GM19238 (cell line): ENCODE measurements at regions not wholly inside any gene's neighbourhood (a gene's known extent, or its start where the extent isn't known, plus 50 kb on each side); places are given as distances from the start of the nearest gene placed in this dataset.

ENCODE experiments used
- DNase-seq: peaks from one replicate; pipeline ENCODE4 v3.0.0; 2011; ENCODE audit warnings: low spot score; ENCODE audit not compliant: insufficient read length

DNA sequence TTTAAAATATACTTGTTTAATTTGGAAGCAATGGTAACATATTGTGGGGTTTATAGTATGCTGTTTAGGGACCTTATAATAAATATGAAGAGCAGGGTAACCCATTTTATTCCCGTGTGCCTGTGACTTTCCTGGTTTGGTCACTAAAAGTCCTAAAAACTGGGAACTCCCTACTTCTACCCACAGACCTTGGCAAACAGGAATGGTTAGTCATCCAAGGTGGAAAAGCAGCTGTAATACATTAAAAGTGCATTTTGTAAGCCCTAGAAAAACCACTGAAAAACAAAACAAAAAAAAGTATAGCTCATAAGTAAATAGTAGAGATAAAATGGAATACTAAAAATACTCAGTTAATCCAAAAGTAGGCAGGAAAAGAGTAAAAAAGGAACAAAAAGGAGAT is 538.9 kb downstream of the LMO4 start:
- no peak for DNase-seq

DNA sequence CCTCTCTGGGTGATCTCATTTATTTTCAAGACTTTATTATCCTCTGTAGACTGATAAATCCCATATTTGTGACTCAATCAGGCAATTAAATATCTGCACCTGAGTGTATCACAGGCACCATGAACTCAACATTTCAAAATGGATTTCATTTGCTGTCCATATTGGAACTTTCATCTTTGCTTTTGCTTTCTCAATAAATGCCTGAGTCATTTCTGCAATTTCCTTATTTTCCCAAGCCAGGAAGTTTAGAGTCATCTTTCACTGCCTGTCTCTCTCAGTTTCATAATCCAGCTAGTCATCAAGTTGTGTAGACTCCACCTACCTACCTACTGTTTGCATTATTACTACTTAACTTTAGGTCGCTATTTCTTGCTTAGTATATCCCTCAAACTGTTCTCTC is 540.9 kb downstream of the LMO4 start:
- DNase-seq: no peak

DNA sequence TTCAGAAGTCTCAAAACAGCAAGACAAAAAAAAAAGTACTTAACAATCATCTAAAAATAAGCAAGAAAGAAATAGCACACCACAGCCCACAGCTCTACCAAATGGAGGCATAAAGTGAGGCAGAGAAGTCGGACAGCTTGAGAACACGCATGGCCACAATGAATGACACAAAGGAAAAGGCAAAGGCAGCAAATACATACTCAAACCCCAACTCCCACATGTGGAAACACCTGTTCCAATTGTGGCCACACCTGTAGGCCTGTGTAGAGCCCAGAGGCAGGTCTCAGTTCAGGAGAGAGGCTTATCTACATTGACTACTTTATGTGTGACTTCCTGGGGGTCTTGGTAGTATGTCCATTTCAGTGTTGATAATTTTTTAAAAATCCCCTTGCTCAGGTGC is 543.5 kb downstream of the LMO4 start:
- DNase-seq: no peak

DNA sequence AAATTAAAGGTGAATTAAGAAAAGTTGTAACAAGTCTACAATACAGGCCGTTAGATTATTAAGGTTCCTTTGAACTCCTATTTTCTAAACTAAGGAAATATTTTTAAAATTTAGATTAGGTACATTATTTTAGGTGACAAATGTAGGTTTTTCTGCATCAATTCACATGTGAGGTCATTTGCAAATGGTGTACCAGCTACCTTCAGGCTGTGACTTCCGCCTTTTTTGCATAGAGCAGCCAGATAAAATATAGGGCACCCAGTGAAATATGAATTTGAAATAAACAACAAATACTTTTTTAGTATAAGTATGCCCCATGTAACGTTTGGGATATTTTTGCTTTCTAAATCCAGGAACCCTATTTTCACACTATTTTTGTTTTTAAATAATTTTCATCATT is 544.0 kb downstream of the LMO4 start:
- no peak for DNase-seq

DNA sequence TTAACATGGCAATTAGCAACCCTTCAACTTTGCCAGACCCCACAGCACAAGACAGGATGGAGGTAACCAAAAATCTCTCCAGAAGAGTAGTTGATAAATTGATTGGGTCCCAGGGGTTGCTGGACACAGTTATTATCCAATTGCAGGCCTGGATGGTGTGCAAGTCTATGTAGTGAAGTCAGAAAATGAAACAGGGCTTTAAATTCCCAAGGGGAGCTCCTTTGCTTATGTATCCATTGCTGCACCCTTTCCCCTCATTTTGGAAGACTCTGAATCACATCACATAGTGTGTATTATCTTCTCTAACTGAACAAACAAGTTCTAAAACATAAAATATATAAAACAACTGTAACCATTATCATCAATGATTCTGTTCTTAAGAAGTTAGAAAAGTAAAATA is 550.2 kb downstream of the LMO4 start:
- no peak for DNase-seq

DNA sequence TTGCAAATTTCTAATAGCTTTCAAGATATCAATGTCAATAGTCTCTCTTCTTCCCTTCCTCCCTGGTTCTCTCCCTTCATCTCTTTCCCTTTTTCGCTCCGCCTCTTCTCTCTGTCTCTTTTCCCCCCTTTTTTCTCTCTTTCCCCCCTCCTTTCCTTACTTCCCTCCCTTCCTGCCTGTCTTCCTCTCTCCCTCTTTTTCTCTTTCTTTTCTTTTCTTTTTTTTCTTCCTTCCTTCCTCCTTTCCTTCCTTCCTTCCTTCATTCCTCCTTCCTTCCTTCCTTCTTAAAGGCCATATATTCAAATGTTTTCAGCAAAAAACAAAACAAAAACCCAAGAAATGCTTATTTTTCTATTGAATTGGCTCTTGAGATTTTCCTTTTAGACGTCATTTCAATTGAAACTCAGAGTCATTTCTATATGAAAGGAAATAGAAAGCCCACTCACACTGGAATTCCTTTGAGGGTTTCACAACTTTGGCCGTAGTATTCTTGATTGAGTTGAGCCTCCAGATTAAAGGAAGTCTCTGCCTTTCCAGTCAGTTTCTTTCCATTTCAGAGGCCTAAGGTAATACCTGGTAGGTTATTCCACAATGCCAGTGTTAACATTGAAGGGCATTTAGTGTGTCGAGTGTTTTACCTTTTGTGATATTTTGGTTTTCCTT is 551.5 kb downstream of the LMO4 start:
- DNase-seq: no peak

DNA sequence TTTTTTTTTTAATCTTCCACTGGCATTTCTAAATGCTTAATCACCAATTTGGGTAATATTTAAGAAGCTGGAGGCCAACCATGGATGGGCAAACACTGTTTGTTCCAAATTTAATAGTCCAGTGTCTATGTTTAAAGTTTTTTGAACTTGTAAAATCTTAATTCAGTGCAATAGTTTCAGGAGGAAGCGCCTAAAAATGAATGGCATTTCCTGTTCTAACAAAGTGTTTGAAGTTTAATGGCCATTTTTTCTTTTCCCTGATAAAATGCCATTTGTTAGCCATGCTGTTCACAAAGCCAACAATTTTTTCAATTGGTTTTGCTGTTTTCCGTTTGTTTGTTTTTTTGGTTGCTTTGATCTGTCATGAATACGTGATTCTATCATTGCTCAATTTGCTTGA is 552.1 kb downstream of the LMO4 start:
- no peak for DNase-seq

DNA sequence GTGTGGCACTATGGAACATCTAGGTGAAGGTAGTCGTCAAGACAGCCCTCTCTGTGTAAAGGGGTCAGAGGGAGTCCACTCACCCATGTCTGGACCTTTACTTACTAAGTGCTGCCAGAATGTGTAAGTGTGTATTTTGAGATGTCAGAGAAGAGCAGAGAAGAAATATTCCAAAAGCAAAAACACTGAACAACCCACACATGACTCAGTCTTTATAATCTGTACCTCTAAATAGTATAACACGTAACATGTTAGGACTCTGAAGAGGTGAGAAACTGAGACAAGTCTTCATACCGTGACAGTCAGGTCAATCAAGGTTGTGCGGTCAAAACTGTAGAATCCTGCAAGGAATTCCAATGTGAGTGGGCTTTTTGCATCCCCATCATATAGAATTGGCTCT is 555.2 kb downstream of the LMO4 start:
- DNase-seq: no peak

DNA sequence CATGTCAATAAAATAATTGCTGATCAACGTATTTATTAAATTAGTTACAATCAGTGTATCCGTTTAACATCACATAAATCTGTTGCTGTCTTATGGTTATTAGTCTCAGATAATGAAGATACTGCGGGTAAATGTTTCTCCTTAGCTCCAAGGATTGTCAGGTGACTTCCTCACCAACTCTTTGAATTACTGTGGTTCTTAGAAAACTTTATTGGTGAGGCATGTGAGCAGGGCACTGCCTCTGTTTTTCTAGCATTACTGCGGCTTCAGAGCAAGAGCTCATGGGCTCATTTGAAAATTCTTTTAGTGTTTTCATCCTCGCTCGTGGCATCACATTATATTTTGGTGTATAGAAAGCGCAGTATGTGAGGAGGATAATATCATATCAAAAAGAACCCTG is 555.9 kb downstream of the LMO4 start:
- DNase-seq: no peak

DNA sequence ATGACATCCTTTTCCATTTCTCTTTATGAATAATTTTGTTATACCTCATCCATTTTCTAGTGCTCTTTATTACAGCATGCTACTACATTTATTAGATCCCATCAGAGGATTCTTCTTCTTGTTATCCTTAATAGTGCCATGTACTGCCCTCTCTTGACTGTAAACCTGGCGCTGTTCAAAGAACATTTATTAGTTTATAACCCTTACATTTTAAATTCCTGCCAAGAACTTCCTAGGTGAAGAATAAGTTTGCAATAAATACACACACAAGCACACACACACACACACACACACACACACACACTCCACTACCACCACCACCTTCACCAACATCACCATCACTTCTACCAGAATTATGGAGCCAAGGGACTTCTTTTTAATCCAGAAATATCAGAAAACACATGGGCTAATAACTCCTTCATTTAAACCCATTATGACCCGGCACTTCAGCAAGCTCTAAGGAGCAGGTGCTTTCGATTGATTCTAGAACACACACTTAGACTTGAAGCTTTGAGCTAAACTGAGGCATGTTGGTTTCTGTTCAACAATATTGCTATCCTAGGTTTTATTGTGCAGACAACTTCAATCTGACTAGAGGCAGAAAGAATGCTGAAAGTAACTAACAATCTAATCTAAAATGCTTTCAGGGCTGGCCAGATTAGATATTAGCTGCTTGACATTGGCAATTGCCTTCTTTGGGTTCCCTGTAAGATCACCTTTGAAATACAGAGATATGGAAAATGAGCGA is 556.8 kb downstream of the LMO4 start:
- DNase-seq: no peak

DNA sequence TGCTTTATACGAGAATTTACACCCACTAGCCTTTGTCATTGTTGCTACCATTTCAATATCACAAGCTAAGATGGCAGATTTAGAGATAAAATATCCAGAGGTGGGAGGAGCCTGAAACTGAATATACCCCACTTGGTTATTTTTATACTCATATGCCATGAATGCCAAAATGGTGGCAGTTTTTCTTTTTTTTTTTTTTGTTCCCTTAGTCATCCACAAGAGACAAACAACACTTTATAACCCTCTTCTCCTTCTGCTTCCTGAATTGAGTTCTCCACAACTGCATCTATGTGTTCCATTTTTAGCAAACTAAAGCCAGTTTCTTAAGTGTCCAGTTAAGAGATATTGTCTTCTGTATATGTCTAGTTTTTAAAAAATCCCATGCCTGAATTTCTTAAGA is 558.4 kb downstream of the LMO4 start:
- no peak for DNase-seq

DNA sequence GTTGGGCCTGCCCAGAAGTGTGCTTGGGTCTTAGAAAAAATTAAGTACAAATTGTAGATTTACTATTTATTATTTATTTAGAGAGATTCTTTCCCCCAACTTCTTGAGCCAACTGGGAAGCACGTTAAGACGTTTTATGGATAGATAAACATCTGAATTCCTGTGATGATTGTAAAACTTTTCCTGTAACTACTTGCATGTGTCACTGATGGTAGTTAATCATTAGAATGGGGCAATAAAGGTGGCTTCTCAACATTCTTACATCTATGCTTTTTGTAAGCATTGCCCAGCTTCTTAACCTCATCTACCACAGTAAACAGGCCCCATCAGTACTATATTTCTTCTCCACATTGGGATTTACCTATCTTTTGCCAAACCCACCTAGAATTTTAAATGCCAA is 559.8 kb downstream of the LMO4 start:
- DNase-seq: no peak

DNA sequence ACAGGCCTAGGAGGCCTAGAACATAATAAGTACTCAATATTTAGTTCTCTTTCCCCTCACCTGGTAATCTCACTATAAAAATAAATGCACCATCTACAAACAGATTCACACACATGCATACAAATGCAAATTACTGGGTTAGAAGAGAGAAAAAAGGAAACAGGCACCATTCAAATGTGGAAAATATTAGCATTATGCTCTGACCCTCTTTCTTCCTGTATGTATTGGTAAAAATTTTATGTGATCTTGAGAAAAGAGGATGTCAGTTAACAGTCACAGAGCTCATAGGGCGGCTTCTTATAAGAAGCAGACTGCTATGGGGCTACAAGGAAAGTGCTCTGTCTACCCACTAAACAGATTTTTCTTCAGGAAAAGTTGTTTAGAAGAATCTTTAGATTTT is 565.4 kb downstream of the LMO4 start:
- DNase-seq: no peak

DNA sequence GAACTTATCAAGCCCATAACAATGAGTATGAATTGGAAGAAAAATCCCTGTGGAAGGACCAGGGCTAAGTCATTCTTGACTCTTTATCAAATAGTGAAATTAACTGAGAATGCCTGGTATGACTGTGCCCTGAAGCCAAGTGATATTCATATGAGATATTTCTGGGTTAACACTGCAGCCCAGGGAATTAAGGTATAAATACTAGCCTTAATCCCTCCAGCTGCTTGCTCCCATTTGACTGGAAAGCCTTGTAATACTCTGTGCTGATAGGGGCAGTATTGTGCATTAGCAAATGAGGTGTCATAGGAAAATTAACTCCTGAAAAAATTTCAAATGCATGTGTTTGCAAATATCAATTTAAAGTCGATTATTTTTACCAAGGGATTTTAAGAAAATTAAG is 568.8 kb downstream of the LMO4 start:
- no peak for DNase-seq

DNA sequence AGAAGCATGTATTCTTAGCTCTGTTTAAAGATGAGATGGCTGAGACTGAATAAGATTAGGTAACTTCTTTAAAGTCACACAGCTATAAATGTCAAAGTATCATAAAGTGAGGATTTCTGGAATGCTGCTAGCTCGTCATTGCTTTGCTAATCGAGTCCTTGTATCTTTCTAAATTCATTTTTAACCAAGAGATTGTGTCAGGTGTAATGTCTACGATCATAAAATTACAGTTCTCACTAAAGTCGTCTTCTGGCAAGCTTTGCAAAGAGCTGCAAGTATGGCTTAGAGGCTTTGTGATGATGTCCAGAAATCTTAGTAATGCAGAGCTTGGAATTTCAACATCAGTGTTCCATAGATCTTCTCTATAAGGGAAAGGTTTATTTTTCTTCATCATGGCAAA is 569.8 kb downstream of the LMO4 start:
- DNase-seq: no peak

DNA sequence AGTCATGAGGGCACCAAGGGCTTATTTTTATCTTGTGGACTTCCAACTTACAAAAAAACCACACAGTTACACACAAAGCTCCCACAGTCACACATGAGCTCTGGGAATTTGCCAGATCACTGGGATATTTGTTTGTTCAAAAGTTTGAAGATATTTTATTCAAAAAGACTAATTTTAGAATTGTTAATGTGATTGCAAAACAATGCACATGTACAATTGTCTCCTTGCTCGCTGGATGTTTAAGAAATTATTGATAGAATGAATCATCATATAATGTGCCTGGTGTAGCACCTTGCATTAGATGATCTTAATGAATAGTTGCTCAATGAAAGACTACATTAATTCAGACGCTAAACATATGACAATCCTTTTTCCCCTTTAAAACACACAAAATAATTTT is 570.3 kb downstream of the LMO4 start:
- no peak for DNase-seq

DNA sequence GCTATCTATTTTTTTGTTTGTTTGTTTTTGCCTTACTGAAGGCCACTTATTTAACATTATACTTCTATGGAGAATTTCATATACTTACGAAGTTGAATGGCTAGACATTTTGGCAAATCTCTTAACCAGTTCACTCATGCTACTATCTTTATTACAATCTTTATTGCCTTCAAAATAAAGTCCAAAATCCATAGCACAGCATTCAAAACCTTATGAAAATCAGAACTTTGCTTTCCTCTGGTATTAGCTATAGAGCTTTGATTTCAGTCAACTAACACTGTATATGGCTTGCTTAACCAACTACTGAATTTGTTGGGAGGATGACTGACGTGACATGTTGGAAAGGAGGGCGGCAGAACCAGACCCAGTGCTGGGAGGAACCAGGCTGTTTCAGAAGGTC is 571.1 kb downstream of the LMO4 start:
- DNase-seq: no peak

DNA sequence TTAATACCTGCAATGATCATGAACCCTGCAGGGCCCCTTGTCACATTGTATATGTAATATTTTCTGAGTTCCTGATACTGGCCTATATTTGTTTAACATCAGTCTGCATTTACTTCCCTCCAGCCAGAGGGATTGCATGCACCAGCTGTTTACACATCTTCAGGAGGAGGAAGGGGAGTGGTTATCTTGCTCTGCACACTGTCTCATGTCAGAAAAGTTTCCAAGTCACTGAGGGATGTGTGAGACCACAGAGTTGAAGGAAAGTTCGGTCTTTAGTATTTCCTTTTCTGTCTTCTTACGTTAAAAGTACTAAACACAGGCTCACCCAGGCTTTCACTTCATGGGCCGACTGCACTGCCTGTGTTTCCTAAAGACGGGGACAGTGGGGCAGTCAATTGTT is 574.1 kb downstream of the LMO4 start:
- DNase-seq: no peak

DNA sequence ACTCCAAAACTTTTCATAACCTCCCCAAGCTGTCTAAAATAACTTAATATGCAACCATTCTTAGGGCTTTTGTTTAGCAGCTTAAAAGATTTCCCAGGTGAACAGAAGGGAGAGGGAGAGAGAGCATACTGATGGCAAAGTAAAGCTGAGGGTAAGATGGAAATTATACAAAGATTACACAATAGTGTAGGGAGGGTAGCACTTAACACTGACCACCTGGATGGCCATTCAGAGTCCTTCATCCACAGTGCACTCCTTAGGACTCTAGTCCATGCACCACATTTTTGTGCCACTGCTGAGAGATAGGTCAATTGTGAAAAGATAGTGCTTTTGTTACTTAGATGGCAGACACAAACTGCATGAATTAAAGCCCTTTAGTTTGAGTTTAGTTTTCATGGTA is 574.6 kb downstream of the LMO4 start:
- DNase-seq: no peak

DNA sequence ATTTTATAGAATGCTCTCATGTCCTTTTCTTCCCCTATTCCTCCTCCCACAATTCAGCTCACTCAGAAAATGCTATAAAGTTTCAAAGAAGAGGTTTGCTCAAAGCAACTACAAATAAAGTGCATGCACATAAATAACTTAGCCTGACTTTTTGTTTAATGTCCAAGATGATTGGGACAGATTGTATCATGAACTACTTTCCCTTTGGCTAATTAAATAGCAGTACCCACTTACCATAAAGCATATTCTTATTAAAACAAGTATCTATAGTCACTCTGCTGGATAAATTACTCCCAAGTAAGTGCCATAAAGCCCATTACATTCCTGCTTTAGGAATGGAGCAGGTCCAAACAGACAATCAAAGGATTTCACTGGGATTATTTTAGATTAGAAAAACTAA is 576.0 kb downstream of the LMO4 start:
- no peak for DNase-seq

DNA sequence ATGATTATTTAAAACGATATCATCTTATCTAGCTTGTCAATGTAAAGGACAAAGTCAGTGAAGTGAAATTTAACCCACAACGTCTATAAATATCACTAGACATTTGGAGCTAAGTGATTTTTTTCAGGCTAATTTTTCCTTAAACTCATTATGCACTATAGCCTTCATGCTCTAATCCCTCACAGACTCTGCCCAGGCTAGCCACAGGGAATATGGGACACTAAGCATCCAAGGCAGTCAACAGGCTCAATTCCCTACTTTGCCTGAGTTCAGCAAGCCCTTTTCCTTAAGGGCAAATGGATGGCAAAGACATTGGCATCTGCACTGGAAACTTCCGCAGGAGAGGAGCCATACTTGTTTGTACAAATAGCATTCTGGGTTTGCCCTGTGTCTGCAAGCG is 577.0 kb downstream of the LMO4 start:
- DNase-seq: no peak

DNA sequence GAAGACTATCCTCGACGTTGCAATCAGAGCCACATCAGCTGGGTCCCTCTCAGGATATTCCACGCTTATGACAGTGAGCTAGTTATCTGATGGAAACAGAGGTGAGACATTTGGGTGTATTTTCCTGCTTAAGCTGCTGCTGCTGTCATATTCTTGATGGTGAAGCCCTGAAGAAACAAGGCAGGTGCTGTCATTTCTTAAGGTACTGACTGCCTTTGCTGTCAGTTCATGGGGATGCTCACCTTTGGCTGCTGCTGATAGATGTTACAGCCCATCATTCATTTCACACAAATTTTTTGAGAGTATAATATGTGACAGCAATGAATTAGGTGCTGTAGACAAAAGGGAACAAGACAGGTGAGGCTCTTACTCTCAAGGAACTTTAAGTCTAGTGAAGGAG is 577.4 kb downstream of the LMO4 start:
- DNase-seq: no peak

DNA sequence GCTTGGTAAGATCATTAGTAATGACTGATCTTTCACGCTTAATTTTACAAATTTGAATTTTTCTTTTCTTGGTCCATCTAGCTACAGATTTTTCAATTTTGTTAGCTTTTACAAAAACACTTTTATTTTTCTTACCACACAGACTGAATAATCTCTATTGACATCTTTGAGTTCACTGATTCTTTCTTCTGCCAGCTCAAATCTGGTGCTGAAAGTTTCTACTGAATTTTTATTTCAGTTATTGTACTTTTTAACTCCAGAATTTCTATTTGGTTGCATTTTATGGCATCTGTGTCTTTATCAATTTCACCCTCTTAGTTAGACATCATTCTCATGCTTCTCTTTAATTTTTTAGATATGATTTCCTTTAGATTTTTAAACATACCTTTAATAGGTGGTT is 584.7 kb downstream of the LMO4 start:
- DNase-seq: no peak

DNA sequence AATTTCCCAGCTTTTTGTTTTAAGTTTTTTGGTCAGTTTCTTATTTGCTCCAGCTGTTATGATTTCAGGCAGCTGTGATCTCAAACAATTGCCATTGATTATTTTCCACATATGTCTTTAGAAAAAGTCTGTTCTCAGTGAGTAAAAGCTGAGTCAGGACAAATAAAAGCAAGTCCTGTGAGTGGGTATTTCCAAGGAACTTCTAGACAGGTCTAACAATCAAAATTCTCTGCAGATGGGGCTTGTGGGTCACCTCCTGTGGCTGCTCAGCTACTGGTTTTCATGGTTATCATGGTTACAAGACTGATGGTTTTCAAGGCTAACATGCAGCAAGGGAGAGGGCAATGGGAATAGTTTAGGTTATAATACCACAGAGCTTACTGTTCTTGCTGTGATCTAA is 585.7 kb downstream of the LMO4 start:
- DNase-seq: no peak
